ENCODE measurements at regions not wholly inside any gene's neighbourhood (a gene's known extent, or its start where the extent isn't known, plus 50 kb on each side); places are given as distances from the start of the nearest gene placed in this dataset.
A peak's percentile ranks its signal among the peaks of the same experiment; 100 is the strongest.
"Not testable (repeated sequence)": the region's sequence is repeated elsewhere in the genome, so short reads cannot be mapped to it uniquely, and the experiment has no call there.

DNA sequence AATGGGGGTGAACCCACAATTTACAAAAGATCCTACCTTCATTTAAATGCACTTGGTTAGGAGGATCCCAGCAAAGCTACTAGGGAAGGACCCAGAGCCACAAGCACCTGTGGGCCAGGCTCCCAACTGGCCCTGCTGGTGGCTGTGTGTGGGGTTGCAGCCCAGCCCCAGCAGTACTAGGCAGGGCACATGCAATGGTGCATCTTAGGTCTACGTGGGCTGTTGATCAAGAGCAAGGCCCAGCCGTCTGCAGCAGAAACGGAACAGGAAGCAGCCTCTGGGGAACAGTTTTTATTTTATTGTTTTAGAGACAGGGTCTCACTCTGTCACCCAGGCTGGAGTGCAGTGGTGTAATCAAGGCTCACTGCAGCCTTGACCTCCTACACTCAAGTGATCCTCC, 134.1 kb upstream of the RAB4A start:
- intact Hi-C loops (cut with micrococcal nuclease), result no loop called here
- peak; percentile 41 for ATAC-seq
- no peak for DNase-seq

GRCh38 chr1:229137271-229137670, 133.6 kb upstream of the RAB4A start:
- ATAC-seq, result no peak
- intact Hi-C loops (cut with micrococcal nuclease), result no loop called here
- no peak for DNase-seq

- DNase-seq, result no peak
- ATAC-seq, result no peak
- intact Hi-C loops (cut with micrococcal nuclease), result no loop called here
Observed at GRCh38 chr1:229138058-229138457, 132.9 kb upstream of the RAB4A start.

- DNase-seq (no peak), ATAC-seq (no peak)
- intact Hi-C loops (cut with micrococcal nuclease), result no loop called here
Observed at GRCh38 chr1:229139331-229140118, 131.4 kb upstream of the RAB4A start.

- no peak for DNase-seq
- no peak for ATAC-seq
- intact Hi-C loops (cut with micrococcal nuclease), result no loop called here
Observed at GRCh38 chr1:229140119-229140396, 130.9 kb upstream of the RAB4A start.

- ATAC-seq, result no peak
- DNase-seq, result no peak
Observed at GRCh38 chr1:229141271-229141670, 129.6 kb upstream of the RAB4A start.

GRCh38 chr1:229141689-229142377, 129.1 kb upstream of the RAB4A start:
- intact Hi-C loops (cut with micrococcal nuclease), result no loop called here
- no peak for ATAC-seq

More at GRCh38 chr1:229141271-229141670, 129.6 kb upstream of the RAB4A start:
- intact Hi-C loops (cut with micrococcal nuclease), result no loop called here

DNA sequence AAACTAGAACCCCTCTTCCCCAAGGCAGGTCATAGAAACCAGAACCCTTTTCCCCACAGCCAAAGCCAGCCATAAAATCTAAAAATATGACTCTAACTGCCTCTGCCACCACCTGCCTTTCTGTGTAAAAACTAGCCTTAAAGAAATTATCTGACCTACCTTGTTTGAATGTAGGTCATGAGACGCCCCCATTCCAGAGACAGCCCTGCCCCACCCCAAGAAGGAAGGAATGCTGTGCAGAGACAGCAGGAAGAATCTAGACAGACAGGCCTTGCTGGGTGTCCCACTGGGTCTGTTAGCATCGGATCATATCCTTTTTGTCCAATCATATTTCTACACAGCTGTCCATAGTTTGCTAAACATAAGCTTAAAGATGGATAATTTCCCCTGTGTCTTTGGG, 128.4 kb upstream of the RAB4A start:
- intact Hi-C loops (cut with micrococcal nuclease), result no loop called here
- ATAC-seq, result no peak
- no peak for DNase-seq

More at GRCh38 chr1:229141689-229142377, 129.1 kb upstream of the RAB4A start:
- DNase-seq, result no peak

DNA sequence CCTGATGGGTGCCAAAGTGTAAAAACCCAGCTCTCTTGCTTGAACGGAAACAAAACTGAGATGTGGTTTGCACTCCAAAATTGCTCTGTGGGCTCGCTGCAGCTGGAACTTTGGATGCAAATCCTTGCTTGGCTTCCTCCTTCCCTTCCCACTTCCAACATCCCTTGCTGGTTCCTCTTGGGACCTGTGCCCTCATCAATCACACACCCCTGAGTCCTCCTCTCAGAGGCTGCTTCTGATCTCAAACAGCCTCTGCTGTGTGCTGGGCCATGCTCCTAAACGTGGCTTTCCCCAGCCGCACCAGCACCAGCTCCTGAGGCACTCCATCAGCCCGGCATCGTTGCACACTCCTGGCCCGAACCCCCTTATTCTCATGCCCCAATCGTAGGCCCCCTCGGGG, 124.3 kb upstream of the RAB4A start:
- DNase-seq (no peak), ATAC-seq (peak; percentile 6)
- intact Hi-C loops (cut with micrococcal nuclease), result no loop called here

DNA sequence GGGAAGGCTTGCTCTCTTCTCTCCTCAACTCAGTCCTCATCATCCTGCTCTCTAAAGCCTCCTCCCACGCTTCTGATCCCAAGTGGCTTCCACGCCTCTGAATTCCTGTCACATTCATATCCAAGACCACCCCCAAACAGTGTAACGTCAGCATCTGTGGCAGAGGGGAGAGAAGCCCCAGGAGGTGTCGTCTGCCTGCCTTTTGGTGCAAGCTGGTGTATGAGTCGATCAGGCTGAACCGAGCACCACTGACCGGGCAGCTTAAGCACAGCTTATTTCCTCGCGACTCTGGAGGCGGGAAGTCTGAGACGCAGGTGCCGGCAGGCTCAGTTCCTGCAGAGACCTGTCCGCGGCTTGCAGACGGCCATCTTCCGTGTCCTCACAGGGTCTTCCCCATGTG, 123.8 kb upstream of the RAB4A start:
- ATAC-seq, result peak; percentile 24
- intact Hi-C loops (cut with micrococcal nuclease), result no loop called here
- DNase-seq, result no peak

DNA sequence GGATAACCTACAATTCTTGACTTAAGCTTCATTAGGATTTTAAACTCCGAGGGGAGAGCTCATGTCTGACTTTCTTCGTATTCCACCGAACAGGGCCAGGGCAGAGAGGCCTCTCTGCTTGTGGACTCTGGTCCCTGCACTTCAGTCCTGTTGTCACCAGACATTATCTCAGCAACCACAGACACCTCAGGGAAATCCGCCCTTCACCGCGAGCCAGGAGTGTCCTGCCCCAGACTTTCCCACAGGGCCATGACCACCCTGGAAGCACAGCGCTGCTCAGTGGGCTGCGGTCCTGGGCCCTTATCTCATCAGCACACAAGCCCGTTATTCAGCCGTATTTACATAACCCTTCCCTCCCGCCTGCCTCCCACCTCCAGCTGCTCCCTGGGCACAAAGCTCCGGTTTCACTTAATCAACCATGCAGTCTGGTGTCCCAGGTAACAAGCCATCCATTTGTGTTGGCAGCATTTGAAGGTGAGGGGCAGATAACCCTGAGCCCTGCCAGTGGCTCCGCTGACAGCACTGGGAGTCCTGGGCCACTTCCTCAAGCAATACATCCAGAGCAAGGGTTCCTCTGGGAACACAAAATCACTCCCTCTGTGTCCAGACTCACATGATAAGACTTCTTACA, 122.8 kb upstream of the RAB4A start:
- intact Hi-C loops (cut with micrococcal nuclease), result no loop called here
- DNase-seq (no peak), ATAC-seq (peak; percentile 83)

DNA sequence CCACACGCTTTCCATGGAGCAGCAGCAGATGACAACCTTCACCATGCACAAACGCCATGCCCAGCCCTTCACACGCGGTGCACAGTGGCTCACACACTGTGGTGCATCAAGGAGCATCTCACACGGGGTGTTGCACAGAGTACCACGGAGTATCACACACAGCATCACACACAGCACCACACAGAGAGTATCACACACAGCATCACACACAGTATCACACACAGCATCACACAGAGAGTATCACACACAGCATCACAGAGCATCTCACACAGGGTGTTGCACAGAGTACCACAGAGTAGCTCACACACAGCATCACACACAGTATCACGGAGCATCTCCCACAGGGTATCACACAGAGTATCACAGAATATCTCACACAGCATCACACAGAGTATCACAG, 122.2 kb upstream of the RAB4A start:
- intact Hi-C loops (cut with micrococcal nuclease), result no loop called here
- ATAC-seq (no peak), DNase-seq (no peak)

DNA sequence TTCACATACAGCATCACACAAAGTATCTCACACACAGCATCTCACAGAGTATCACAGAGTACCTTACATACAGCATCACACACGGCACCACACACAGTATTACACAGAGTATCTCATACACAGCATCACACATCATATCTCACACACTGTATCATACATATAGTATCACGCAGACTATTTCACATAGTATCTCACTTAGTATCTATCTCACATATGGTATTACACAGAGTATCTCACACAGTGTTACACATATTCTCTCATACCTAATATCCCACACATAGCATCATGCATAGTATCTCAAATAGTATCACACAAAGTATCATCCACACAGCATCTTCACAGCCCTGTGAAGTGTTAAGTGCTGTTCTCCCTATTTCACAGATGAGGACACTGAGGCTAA, 121.5 kb upstream of the RAB4A start:
- ATAC-seq (no peak), DNase-seq (no peak)
- intact Hi-C loops (cut with micrococcal nuclease), result no loop called here

- DNase-seq (no peak), ATAC-seq (no peak)
- intact Hi-C loops (cut with micrococcal nuclease), result no loop called here
Observed at GRCh38 chr1:229150518-229150917, 120.4 kb upstream of the RAB4A start.

- intact Hi-C loops (cut with micrococcal nuclease); ATAC-seq; DNase-seq: not testable (repeated sequence)
Observed at GRCh38 chr1:229151412-229151811, 119.5 kb upstream of the RAB4A start.

- intact Hi-C loops (cut with micrococcal nuclease), result no loop called here
- no peak for ATAC-seq
- no peak for DNase-seq
Observed at GRCh38 chr1:229152311-229152710, 118.6 kb upstream of the RAB4A start.

GRCh38 chr1:229153955-229154548, 116.9 kb upstream of the RAB4A start:
- no peak for ATAC-seq
- intact Hi-C loops (cut with micrococcal nuclease), result no loop called here
- DNase-seq, result no peak

GRCh38 chr1:229154811-229155210, 116.1 kb upstream of the RAB4A start:
- ATAC-seq (no peak), DNase-seq (no peak)
- intact Hi-C loops (cut with micrococcal nuclease), result no loop called here

DNA sequence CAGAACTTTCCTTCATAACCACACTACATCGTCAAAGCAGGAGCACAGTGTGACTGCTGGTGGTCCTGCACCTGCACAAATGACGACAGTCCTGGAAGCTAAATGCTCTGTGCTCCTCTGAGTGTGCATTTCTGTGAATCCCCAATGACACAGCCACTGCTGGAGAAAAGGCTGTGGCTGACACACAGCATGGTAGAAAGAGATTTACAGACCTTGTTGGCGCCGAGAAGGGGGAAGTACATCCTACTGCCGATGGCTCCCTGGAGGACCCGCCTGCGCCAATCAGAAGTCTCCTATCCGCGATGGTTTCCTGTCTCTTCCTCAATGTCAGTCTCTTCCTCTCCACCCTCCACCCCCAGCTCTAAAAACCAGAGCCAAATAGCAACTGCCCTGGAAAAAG, 115.4 kb upstream of the RAB4A start:
- ATAC-seq (peak; percentile 35), DNase-seq (no peak)
- intact Hi-C loops (cut with micrococcal nuclease), result no loop called here

GRCh38 chr1:229156872-229157271, 114.0 kb upstream of the RAB4A start:
- intact Hi-C loops (cut with micrococcal nuclease), result no loop called here
- ATAC-seq (peak; percentile 82), DNase-seq (no peak)
